Peyer's patch (tissue), 4 donors: ENCODE measurements at regions not wholly inside any gene's neighbourhood (a gene's known extent, or its start where the extent isn't known, plus 50 kb on each side); places are given as distances from the start of the nearest gene placed in this dataset.
"Not testable (repeated sequence)": the region's sequence is repeated elsewhere in the genome, so short reads cannot be mapped to it uniquely, and the experiment has no call there.

Experiments
- DNase-seq, 3 donors: peaks; one replicate each; pipeline ENCODE4 v3.0.0-alpha.2; 2017 to 2019
- H3K27ac ChIP-seq, 4 donors: fragments of 200-600 bp; sonication (generic); one replicate each; pipeline ENCODE4 v1.5.1; 2016 to 2019
- H3K27me3 ChIP-seq, 2 donors: fragments of 200-600 bp; sonication (generic); one replicate each; pipeline ENCODE4 v1.5.1; 2019
- H3K36me3 ChIP-seq, 3 donors: fragments of 200-600 bp; sonication (generic); one replicate each; pipeline ENCODE4 v1.5.1; 2016 to 2019
- H3K4me1 ChIP-seq, 4 donors: fragments of 200-600 bp; sonication (generic); one replicate each; pipeline ENCODE4 v1.5.1; 2016 to 2019
- H3K4me3 ChIP-seq, 4 donors: fragments of 200-600 bp; sonication (generic); 1 replicate in 3 of 4; 2 replicates in 1 of 4; pipeline ENCODE4 v1.5.1; 2016 to 2019; ENCODE audit warnings: mild to moderate bottlenecking in 1 of 4
- H3K9me3 ChIP-seq, 4 donors: fragments of 200-600 bp; sonication (generic); one replicate each; pipeline ENCODE4 v1.5.1; 2016 to 2019; ENCODE audit warnings: mild to moderate bottlenecking in 1 of 4
- CTCF ChIP-seq, 6 experiments: fragments of 450-650 bp in 4 of 6; fragments of 200-600 bp in 2 of 6; sonication (generic) in 1 of 6; IDR thresholded peaks; one replicate each; pipeline ENCODE4 v1.5.1; 2017 to 2019; ENCODE audit warnings: antibody characterized with exemption in 6 of 6, mild to moderate bottlenecking in 3 of 6, moderate library complexity in 1 of 6
- POLR2A ChIP-seq, 2 donors: fragments of 450-650 bp; IDR thresholded peaks; one replicate each; pipeline ENCODE4 v1.5.1; 2017; ENCODE audit warnings: antibody characterized with exemption in 2 of 2, mild to moderate bottlenecking in 2 of 2, moderate library complexity in 2 of 2

- DNase-seq: no peak
- no peaks in the 10 kb centered on the region for H3K36me3 ChIP-seq
- H3K27me3 ChIP-seq: no peaks in the 10 kb centered on the region
- peaks cover 0 to 7% (median 0%) of the 10 kb centered on the region in 4 donors for H3K9me3 ChIP-seq
- H3K4me3 ChIP-seq: no peak overlapping the region
- TF ChIP-seq POLR2A (IDR thresholded peaks at IDR 0.05): no peak
- H3K27ac ChIP-seq: no peak overlapping the region
- H3K4me1 ChIP-seq: no peaks in the 10 kb centered on the region
Observed at GRCh38 chr2:22167256-22167655, 1043.5 kb downstream of the TDRD15 start.

- Histone ChIP-seq H3K27me3 (no peaks in the 10 kb centered on the region), H3K9me3 (no peaks in the 10 kb centered on the region), H3K27ac (no peak overlapping the region), H3K4me3 (no peak overlapping the region), H3K4me1 (no peaks in the 10 kb centered on the region), H3K36me3 (no peaks in the 10 kb centered on the region)
- TF ChIP-seq POLR2A (IDR thresholded peaks at IDR 0.05) (no peak), CTCF (IDR thresholded peaks at IDR 0.05) (no peak)
- DNase-seq: no peak
Observed at GRCh38 chr2:22175003-22175402, 1051.2 kb downstream of the TDRD15 start.

GRCh38 chr2:22185251-22185650 is 1061.5 kb downstream of the TDRD15 start:
- no peaks in the 10 kb centered on the region for H3K36me3 ChIP-seq
- no peak overlapping the region for H3K27ac ChIP-seq
- H3K4me3 ChIP-seq: no peak overlapping the region
- TF ChIP-seq CTCF (IDR thresholded peaks at IDR 0.05): no peak
- no peak for TF ChIP-seq POLR2A (IDR thresholded peaks at IDR 0.05)
- no peaks in the 10 kb centered on the region for H3K27me3 ChIP-seq
- DNase-seq: no peak
- H3K9me3 ChIP-seq: peaks cover 0 to 3% (median 0%) of the 10 kb centered on the region in 4 donors
- no peaks in the 10 kb centered on the region for H3K4me1 ChIP-seq

- not testable (repeated sequence) for DNase-seq, H3K36me3 ChIP-seq, H3K9me3 ChIP-seq, H3K4me3 ChIP-seq, H3K27ac ChIP-seq, H3K4me1 ChIP-seq, H3K27me3 ChIP-seq
Observed at GRCh38 chr2:22186261-22186828, 1062.6 kb downstream of the TDRD15 start.

- Histone ChIP-seq H3K4me3 (no peak overlapping the region), H3K36me3 (no peaks in the 10 kb centered on the region), H3K9me3 (peaks cover 0 to 3% (median 0%) of the 10 kb centered on the region in 4 donors), H3K4me1 (no peaks in the 10 kb centered on the region), H3K27ac (no peak overlapping the region), H3K27me3 (no peaks in the 10 kb centered on the region)
- no peak for TF ChIP-seq CTCF (IDR thresholded peaks at IDR 0.05)
- no peak for TF ChIP-seq POLR2A (IDR thresholded peaks at IDR 0.05)
- no peak for DNase-seq
Observed at GRCh38 chr2:22189893-22190480, 1066.2 kb downstream of the TDRD15 start.

- no peak for DNase-seq
- Histone ChIP-seq H3K4me1 (no peaks in the 10 kb centered on the region), H3K36me3 (no peaks in the 10 kb centered on the region), H3K4me3 (no peak overlapping the region), H3K9me3 (no peaks in the 10 kb centered on the region), H3K27ac (no peak overlapping the region), H3K27me3 (no peaks in the 10 kb centered on the region)
- no peak for TF ChIP-seq POLR2A (IDR thresholded peaks at IDR 0.05)
Observed at GRCh38 chr2:22194218-22194617, 1070.5 kb downstream of the TDRD15 start.

- Histone ChIP-seq H3K36me3 (no peaks in the 10 kb centered on the region), H3K9me3 (no peaks in the 10 kb centered on the region), H3K27ac (no peak overlapping the region), H3K27me3 (no peaks in the 10 kb centered on the region), H3K4me1 (no peaks in the 10 kb centered on the region), H3K4me3 (no peak overlapping the region)
- no peak for DNase-seq
- TF ChIP-seq CTCF (IDR thresholded peaks at IDR 0.05) (no peak), POLR2A (IDR thresholded peaks at IDR 0.05) (no peak)
Observed at GRCh38 chr2:22196806-22197205, 1073.0 kb downstream of the TDRD15 start.
